Suprapubic skin (tissue), 4 donors: ENCODE measurements at regions not wholly inside any gene's neighbourhood (a gene's known extent, or its start where the extent isn't known, plus 50 kb on each side); places are given as distances from the start of the nearest gene placed in this dataset.

ENCODE experiments used
- DNase-seq, 2 donors: peaks; one replicate each; pipeline ENCODE4 v3.0.0-alpha.2; 2019; ENCODE audit warnings: low spot score in 2 of 2
- H3K27ac ChIP-seq: fragments of 200-600 bp; sonication (generic); one replicate; pipeline ENCODE4 v1.5.1; 2019
- H3K27me3 ChIP-seq: fragments of 200-600 bp; sonication (generic); one replicate; pipeline ENCODE4 v1.5.1; 2019
- H3K36me3 ChIP-seq: fragments of 200-600 bp; sonication (generic); one replicate; pipeline ENCODE4 v1.5.1; 2019
- H3K4me1 ChIP-seq: fragments of 200-600 bp; sonication (generic); one replicate; pipeline ENCODE4 v1.5.1; 2019
- H3K4me3 ChIP-seq: fragments of 200-600 bp; sonication (generic); one replicate; pipeline ENCODE4 v1.5.1; 2019; ENCODE audit warnings: mild to moderate bottlenecking
- H3K9me3 ChIP-seq: fragments of 200-600 bp; sonication (generic); one replicate; pipeline ENCODE4 v1.5.1; 2019
- EP300 ChIP-seq: sonication (generic); formaldehyde crosslinking; IDR thresholded peaks from one replicate; pipeline ENCODE4 v1.6.1; 2017; ENCODE audit warnings: antibody characterized with exemption
- POLR2A ChIP-seq, 2 donors: fragments of 450-650 bp; IDR thresholded peaks; one replicate each; pipeline ENCODE4 v1.6.1; 2017; ENCODE audit warnings: antibody characterized with exemption in 2 of 2, mild to moderate bottlenecking in 2 of 2, moderate library complexity in 2 of 2
- POLR2AphosphoS5 ChIP-seq, 3 donors: sonication (generic); formaldehyde crosslinking; IDR thresholded peaks; one replicate each; pipeline ENCODE4 v1.6.1; 2017; ENCODE audit warnings: antibody characterized with exemption in 3 of 3
- WGBS: methylation state at CpG from one replicate; pipeline ENCODE4 v1.1.5; 2018; 5-methylcytosine and 5-hydroxymethylcytosine counted together
- TF ChIP-seq, protein P1 (sequence below), 2 donors: fragments of 200-600 bp in 1 of 2; fragments of 450-650 bp in 1 of 2; sonication (generic) in 1 of 2; IDR thresholded peaks; one replicate each; pipeline ENCODE4 v1.5.1; 2016 to 2019; ENCODE audit warnings: antibody characterized with exemption in 2 of 2, mild to moderate bottlenecking in 1 of 2, moderate library complexity in 1 of 2

DNA sequence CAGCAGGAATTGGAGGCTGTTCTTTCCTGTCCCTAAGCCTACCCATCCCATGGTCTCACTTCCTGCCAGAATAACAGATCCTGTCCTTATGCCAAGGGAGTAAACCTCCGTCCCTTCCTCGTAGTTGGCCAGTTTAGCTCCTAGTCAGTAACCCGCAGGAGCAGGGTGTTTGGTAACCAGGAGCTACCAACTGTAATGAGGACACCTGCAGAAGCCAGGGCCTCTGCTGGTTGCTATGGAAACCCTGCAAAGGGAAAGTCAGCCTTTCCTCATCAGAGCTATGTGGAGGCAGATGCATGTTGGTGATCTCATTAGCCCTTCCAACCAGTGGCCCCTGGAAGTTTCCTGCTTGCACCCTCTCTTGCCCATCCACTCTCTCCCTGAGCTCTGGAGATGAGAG is 368.2 kb upstream of the SULF2 start:
- no peak for DNase-seq
- H3K4me3 ChIP-seq, result no peak overlapping the region
- no peaks in the 10 kb centered on the region for H3K4me1 ChIP-seq
- WGBS, result 36% methylated on average over 3 of the region's 3 CpGs
- H3K27ac ChIP-seq, result no peak overlapping the region
- TF ChIP-seq EP300 (no peak), POLR2A (IDR thresholded peaks at IDR 0.05) (no peak), POLR2AphosphoS5 (IDR thresholded peaks at IDR 0.05) (no peak)
- TF ChIP-seq, protein P1, sequence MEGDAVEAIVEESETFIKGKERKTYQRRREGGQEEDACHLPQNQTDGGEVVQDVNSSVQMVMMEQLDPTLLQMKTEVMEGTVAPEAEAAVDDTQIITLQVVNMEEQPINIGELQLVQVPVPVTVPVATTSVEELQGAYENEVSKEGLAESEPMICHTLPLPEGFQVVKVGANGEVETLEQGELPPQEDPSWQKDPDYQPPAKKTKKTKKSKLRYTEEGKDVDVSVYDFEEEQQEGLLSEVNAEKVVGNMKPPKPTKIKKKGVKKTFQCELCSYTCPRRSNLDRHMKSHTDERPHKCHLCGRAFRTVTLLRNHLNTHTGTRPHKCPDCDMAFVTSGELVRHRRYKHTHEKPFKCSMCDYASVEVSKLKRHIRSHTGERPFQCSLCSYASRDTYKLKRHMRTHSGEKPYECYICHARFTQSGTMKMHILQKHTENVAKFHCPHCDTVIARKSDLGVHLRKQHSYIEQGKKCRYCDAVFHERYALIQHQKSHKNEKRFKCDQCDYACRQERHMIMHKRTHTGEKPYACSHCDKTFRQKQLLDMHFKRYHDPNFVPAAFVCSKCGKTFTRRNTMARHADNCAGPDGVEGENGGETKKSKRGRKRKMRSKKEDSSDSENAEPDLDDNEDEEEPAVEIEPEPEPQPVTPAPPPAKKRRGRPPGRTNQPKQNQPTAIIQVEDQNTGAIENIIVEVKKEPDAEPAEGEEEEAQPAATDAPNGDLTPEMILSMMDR (IDR thresholded peaks at IDR 0.05), result no peak
- H3K9me3 ChIP-seq, result peaks cover 3% of the 10 kb centered on the region
- H3K27me3 ChIP-seq, result peaks cover 20% of the 10 kb centered on the region
- no peaks in the 10 kb centered on the region for H3K36me3 ChIP-seq

DNA sequence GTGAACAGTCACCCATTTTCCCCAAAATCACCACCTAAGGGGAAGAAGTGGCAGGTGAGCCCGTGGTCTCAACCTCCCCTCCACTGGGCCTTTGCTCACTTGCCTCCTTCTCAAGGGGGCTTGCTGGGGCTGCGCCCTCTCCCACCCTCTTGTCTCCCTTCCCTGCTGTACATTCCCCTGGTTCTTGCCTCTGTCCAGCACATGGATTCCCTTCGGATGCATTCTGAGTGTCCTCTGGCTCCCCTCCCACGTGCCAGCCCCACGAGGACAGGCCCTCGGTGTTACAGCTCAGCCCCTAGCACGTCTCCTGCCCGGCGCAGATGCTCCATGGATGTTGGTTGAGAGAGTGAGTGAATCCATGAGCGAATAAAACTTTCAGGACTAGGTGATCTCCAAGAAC is 367.8 kb upstream of the SULF2 start:
- 88% methylated on average over 10 of the region's 10 CpGs for whole genome bisulfite sequencing
- TF ChIP-seq, protein P1 (IDR thresholded peaks at IDR 0.05), result no peak
- no peak for TF ChIP-seq POLR2AphosphoS5 (IDR thresholded peaks at IDR 0.05)
- Histone ChIP-seq H3K27me3 (peaks cover 20% of the 10 kb centered on the region), H3K4me3 (no peak overlapping the region), H3K36me3 (no peaks in the 10 kb centered on the region), H3K9me3 (peaks cover 3% of the 10 kb centered on the region), H3K27ac (no peak overlapping the region), H3K4me1 (no peaks in the 10 kb centered on the region)
- no peak for DNase-seq

DNA sequence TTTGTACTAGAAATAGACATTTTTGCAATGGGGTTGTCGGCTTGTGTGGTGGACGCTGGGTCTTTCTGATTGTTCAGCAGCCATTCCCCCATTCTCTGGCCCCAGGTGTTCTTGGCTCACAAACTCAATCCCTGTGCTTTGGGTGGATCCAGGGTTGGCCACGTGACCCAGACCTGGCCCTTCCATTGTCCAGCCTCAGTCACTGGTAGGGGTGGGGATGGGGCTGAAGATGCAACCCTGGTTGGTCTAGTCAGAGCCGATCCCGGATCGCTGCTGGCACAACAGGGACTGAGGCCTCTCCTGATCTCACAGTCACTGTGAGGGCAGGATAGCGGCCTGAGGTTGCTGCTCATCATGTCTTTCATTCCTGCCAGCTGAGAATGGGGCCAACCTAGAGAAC is 365.3 kb upstream of the SULF2 start:
- H3K9me3 ChIP-seq, result no peaks in the 10 kb centered on the region
- DNase-seq, result no peak
- H3K27me3 ChIP-seq, result peaks cover 20% of the 10 kb centered on the region
- TF ChIP-seq POLR2A (IDR thresholded peaks at IDR 0.05), result no peak
- TF ChIP-seq POLR2AphosphoS5 (IDR thresholded peaks at IDR 0.05), result no peak
- TF ChIP-seq EP300, result no peak
- TF ChIP-seq, protein P1 (IDR thresholded peaks at IDR 0.05), result no peak
- 99% methylated on average over 7 of the region's 7 CpGs for WGBS
- no peak overlapping the region for H3K27ac ChIP-seq
- H3K36me3 ChIP-seq, result no peaks in the 10 kb centered on the region
- H3K4me3 ChIP-seq, result no peak overlapping the region
- H3K4me1 ChIP-seq, result no peaks in the 10 kb centered on the region

DNA sequence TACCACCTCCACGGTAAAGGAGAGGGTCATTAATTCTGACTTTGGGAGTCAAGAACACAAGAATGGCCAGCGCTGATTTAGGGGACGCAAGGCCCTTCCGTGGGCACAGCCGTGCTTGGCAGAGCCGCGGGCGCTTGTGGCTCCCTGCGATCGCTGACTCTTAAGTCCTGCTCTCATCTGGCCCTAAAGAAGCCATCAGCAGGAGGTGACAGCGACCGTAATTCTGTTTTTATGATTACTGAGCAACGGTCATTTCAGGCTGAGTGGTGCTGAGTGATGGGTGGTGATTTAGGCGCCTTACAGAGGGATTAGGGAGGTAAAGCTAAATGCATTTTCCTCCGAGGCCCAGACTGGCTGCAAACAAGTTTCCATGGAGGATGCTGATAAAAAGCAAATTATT is 364.6 kb upstream of the SULF2 start:
- no peaks in the 10 kb centered on the region for H3K36me3 ChIP-seq
- H3K27me3 ChIP-seq, result peaks cover 17% of the 10 kb centered on the region
- H3K27ac ChIP-seq, result no peak overlapping the region
- no peaks in the 10 kb centered on the region for H3K9me3 ChIP-seq
- WGBS, result 88% methylated on average over 15 of the region's 15 CpGs
- TF ChIP-seq POLR2A (IDR thresholded peaks at IDR 0.05) (no peak), POLR2AphosphoS5 (IDR thresholded peaks at IDR 0.05) (no peak), EP300 (no peak)
- TF ChIP-seq, protein P1 (IDR thresholded peaks at IDR 0.05), result no peak
- H3K4me3 ChIP-seq, result no peak overlapping the region
- no peaks in the 10 kb centered on the region for H3K4me1 ChIP-seq
- no peak for DNase-seq

DNA sequence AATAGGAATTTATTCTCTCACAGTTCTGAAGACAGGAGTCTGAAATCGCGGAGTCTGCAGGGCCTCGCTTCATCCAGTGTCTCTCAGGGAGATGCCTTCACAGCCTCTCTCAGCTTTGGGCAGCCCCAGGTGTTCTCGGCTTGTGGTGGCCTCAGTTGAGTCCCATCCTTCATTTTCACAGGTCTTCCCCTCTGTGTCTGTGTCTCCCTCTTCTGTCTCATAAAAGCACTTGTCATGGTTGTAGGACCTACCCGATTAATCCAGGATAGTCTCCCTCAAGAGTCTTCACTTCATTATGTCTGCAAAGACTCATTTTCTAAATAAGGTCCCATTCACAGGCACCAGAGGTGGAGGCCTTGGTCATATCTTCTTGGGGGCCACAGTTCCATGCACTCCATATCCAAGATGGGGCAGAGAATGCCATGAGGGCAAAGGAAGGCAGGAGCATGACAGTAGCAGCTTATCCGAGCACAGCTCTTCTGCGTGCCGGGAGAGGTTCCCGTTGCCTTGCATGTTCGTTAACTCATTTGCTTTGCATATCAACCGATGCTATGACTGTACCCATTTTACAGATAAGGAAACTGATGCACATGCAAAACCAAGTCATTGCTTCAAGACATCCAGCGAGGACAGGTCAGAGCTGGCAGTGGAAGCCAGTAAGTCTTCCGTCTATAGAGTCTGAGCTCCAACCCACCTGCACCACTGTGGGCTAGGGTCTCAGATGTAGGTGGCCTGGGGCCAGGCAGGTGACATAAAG is 363.8 kb upstream of the SULF2 start:
- Histone ChIP-seq H3K9me3 (no peaks in the 10 kb centered on the region), H3K27me3 (peaks cover 12% of the 10 kb centered on the region), H3K36me3 (no peaks in the 10 kb centered on the region), H3K4me1 (no peaks in the 10 kb centered on the region), H3K27ac (no peak overlapping the region), H3K4me3 (no peak overlapping the region)
- TF ChIP-seq POLR2AphosphoS5 (IDR thresholded peaks at IDR 0.05) (no peak), EP300 (no peak), POLR2A (IDR thresholded peaks at IDR 0.05) (no peak)
- TF ChIP-seq, protein P1 (IDR thresholded peaks at IDR 0.05), result no peak
- WGBS, result 97% methylated on average over 13 of the region's 13 CpGs
- no peak for DNase-seq
